Smooth muscle cell (in vitro differentiated cells): ENCODE measurements at regions not wholly inside any gene's neighbourhood (a gene's known extent, or its start where the extent isn't known, plus 50 kb on each side); places are given as distances from the start of the nearest gene placed in this dataset.

ENCODE experiments used
- DNase-seq: peaks from one replicate; lab custom pipeline; 2025; ENCODE audit not compliant: unreplicated experiment; lab: John Stamatoyannopoulos, UW
- H2AFZ ChIP-seq: fragments of 200-600 bp; sonication (generic); 2 replicates; pipeline ENCODE4 v1.6.0; 2016; ENCODE audit warnings: antibody characterized with exemption, low read depth, mild to moderate bottlenecking
- H3F3A ChIP-seq: fragments of 200-600 bp; sonication (generic); 2 replicates; pipeline ENCODE4 v1.6.0; 2017; ENCODE audit warnings: antibody characterized with exemption, low read depth
- H3K27ac ChIP-seq: fragments of 200-600 bp; sonication (generic); 2 replicates; pipeline ENCODE4 v1.5.1; 2016; ENCODE audit warnings: low read depth, mild to moderate bottlenecking
- H3K27me3 ChIP-seq: fragments of 200-600 bp; sonication (generic); 2 replicates; pipeline ENCODE4 v1.6.1; 2016; ENCODE audit warnings: low read depth, mild to moderate bottlenecking
- H3K36me3 ChIP-seq: fragments of 200-600 bp; sonication (generic); 2 replicates; pipeline ENCODE4 v1.5.1; 2016; ENCODE audit warnings: low read depth
- H3K4me1 ChIP-seq: fragments of 200-600 bp; sonication (generic); 2 replicates; pipeline ENCODE4 v1.5.1; 2016; ENCODE audit warnings: low read depth
- H3K4me2 ChIP-seq: fragments of 200-600 bp; sonication (generic); 2 replicates; pipeline ENCODE4 v1.6.0; 2016; ENCODE audit warnings: mild to moderate bottlenecking
- H3K4me3 ChIP-seq: fragments of 200-600 bp; sonication (generic); 2 replicates; pipeline ENCODE4 v1.5.1; 2016; ENCODE audit warnings: mild to moderate bottlenecking
- H3K79me2 ChIP-seq: fragments of 200-600 bp; sonication (generic); 2 replicates; pipeline ENCODE4 v1.6.0; 2016; ENCODE audit warnings: low read depth, mild to moderate bottlenecking
- H3K9ac ChIP-seq: fragments of 200-600 bp; sonication (generic); 2 replicates; pipeline ENCODE4 v1.6.0; 2016; ENCODE audit warnings: low read depth
- H3K9me3 ChIP-seq: fragments of 200-600 bp; sonication (generic); replicated peaks from 2 replicates; pipeline ENCODE4 v1.5.1; 2016; ENCODE audit warnings: low read depth
- H4K20me1 ChIP-seq: fragments of 200-600 bp; sonication (generic); 2 replicates; pipeline ENCODE4 v1.6.0; 2016; ENCODE audit warnings: low read depth
- CTCF ChIP-seq: fragments of 200-600 bp; sonication (generic); IDR thresholded peaks from 2 replicates; pipeline ENCODE4 v1.5.1; 2017; ENCODE audit warnings: borderline replicate concordance, mild to moderate bottlenecking, antibody characterized with exemption; ENCODE audit not compliant: insufficient read depth, poor library complexity, severe bottlenecking
- WGBS: methylation state at CpG from one replicate; pipeline ENCODE4 v1.1.7; 2016; ENCODE audit warnings: low lambda C conversion rate; 5-methylcytosine and 5-hydroxymethylcytosine counted together

GRCh38 chr13:75194717-75195462 lies 287.1 kb downstream of the TBC1D4 start:
- Histone ChIP-seq H3K4me3 (no peak overlapping the region), H3K9me3 (no peaks in the 10 kb centered on the region), H4K20me1 (no peaks in the 10 kb centered on the region), H3K9ac (no peak overlapping the region), H3K27ac (no peak overlapping the region), H3F3A (no peaks in the 10 kb centered on the region), H3K27me3 (no peaks in the 10 kb centered on the region), H3K4me1 (peaks cover 20% of the 10 kb centered on the region), H3K79me2 (no peaks in the 10 kb centered on the region), H3K4me2 (no peak overlapping the region), H2AFZ (no peak overlapping the region), H3K36me3 (no peaks in the 10 kb centered on the region)
- no peak for DNase-seq
- 95% methylated on average over 5 of the region's 5 CpGs for WGBS
- TF ChIP-seq CTCF = no peak

GRCh38 chr13:75186379-75186778 lies 295.6 kb downstream of the TBC1D4 start:
- TF ChIP-seq CTCF = no peak
- Histone ChIP-seq H3K9ac (no peak overlapping the region), H3K4me3 (no peak overlapping the region), H3K27me3 (no peaks in the 10 kb centered on the region), H3K79me2 (no peaks in the 10 kb centered on the region), H3K4me2 (no peak overlapping the region), H4K20me1 (no peaks in the 10 kb centered on the region), H3K4me1 (no peaks in the 10 kb centered on the region), H3K9me3 (no peaks in the 10 kb centered on the region), H3K36me3 (no peaks in the 10 kb centered on the region), H3F3A (no peaks in the 10 kb centered on the region), H2AFZ (no peak overlapping the region), H3K27ac (no peak overlapping the region)
- no peak for DNase-seq
- 86% methylated on average over 2 of the region's 2 CpGs for WGBS

- Histone ChIP-seq H4K20me1 (no peaks in the 10 kb centered on the region), H3K4me1 (no peaks in the 10 kb centered on the region), H3K9ac (no peak overlapping the region), H3K36me3 (no peaks in the 10 kb centered on the region), H3K27ac (no peak overlapping the region), H3K27me3 (no peaks in the 10 kb centered on the region), H3K4me2 (no peak overlapping the region), H3K79me2 (no peaks in the 10 kb centered on the region), H2AFZ (no peak overlapping the region), H3F3A (no peaks in the 10 kb centered on the region), H3K4me3 (no peak overlapping the region), H3K9me3 (no peaks in the 10 kb centered on the region)
- DNase-seq = no peak
- WGBS = 65% methylated on average over 2 of the region's 2 CpGs
- no peak for TF ChIP-seq CTCF
These were observed 300.1 kb downstream of the TBC1D4 start for GRCh38 chr13:75181906-75182305.

GRCh38 chr13:75180805-75181455 lies 301.0 kb downstream of the TBC1D4 start:
- 100% methylated on average over 1 of the region's 1 CpG for WGBS
- H3K4me2 ChIP-seq = no peak overlapping the region
- no peaks in the 10 kb centered on the region for H3K27me3 ChIP-seq
- no peak overlapping the region for H2AFZ ChIP-seq
- no peaks in the 10 kb centered on the region for H3K9me3 ChIP-seq
- no peak overlapping the region for H3K9ac ChIP-seq
- no peaks in the 10 kb centered on the region for H4K20me1 ChIP-seq
- no peaks in the 10 kb centered on the region for H3K79me2 ChIP-seq
- H3K27ac ChIP-seq = no peak overlapping the region
- DNase-seq = no peak
- H3K4me1 ChIP-seq = no peaks in the 10 kb centered on the region
- H3K4me3 ChIP-seq = no peak overlapping the region
- H3K36me3 ChIP-seq = no peaks in the 10 kb centered on the region
- no peaks in the 10 kb centered on the region for H3F3A ChIP-seq
- no peak for TF ChIP-seq CTCF
